ENCODE measurements at regions not wholly inside any gene's neighbourhood (a gene's known extent, or its start where the extent isn't known, plus 50 kb on each side); places are given as distances from the start of the nearest gene placed in this dataset.

GRCh38 chr10:131766096-131766495 is 134.7 kb upstream of the PPP2R2D start:
- ATAC-seq: no peak
- 76 to 83% methylated on average over 10 to 17 of the region's 17 CpGs for WGBS, 2 donors
- Histone ChIP-seq H3K4me1 (no peaks in the 10 kb centered on the region), H3K9me3 (no peaks in the 10 kb centered on the region), H3K36me3 (replicated peaks in 1 of 2; ENCODE audit: insufficient read depth in 1 of 2, low read depth in 2 of 2) (no peaks in the 10 kb centered on the region), H3K27ac (no peak overlapping the region), H3K4me3 (no peak overlapping the region), H3K27me3 (no peaks in the 10 kb centered on the region)
- TF ChIP-seq CTCF (IDR thresholded peaks at IDR 0.05) (no peak), POLR2A (IDR thresholded peaks at IDR 0.05) (no peak)
- intact Hi-C loops (cut with DNase I): no loop called here
- DNase-seq: no peak

GRCh38 chr10:131767716-131768115 is 133.1 kb upstream of the PPP2R2D start:
- Histone ChIP-seq H3K27me3 (no peaks in the 10 kb centered on the region), H3K36me3 (replicated peaks in 1 of 2; ENCODE audit: insufficient read depth in 1 of 2, low read depth in 2 of 2) (no peaks in the 10 kb centered on the region), H3K27ac (no peak overlapping the region), H3K9me3 (no peaks in the 10 kb centered on the region), H3K4me1 (no peaks in the 10 kb centered on the region), H3K4me3 (no peak overlapping the region)
- TF ChIP-seq POLR2A (IDR thresholded peaks at IDR 0.05): no peak
- TF ChIP-seq CTCF (IDR thresholded peaks at IDR 0.05): no peak
- intact Hi-C loops (cut with DNase I): no loop called here
- WGBS, 2 donors: 65 to 67% methylated on average over 7 of the region's 7 CpGs
- no peak for ATAC-seq
- no peak for DNase-seq

- no peaks in the 10 kb centered on the region for H3K9me3 ChIP-seq
- TF ChIP-seq CTCF (IDR thresholded peaks at IDR 0.05): no peak
- TF ChIP-seq POLR2A (IDR thresholded peaks at IDR 0.05): no peak
- intact Hi-C loops (cut with DNase I): no loop called here
- DNase-seq (no peak), ATAC-seq (no peak)
- H3K27ac ChIP-seq: no peak overlapping the region
- no peaks in the 10 kb centered on the region for H3K27me3 ChIP-seq
- no peak overlapping the region for H3K4me3 ChIP-seq
- H3K36me3 ChIP-seq (replicated peaks in 1 of 2; ENCODE audit: insufficient read depth in 1 of 2, low read depth in 2 of 2): no peaks in the 10 kb centered on the region
- no peaks in the 10 kb centered on the region for H3K4me1 ChIP-seq
- WGBS, 2 donors: 71 to 72% methylated on average over 19 of the region's 19 CpGs
Measured at GRCh38 chr10:131769571-131770410, 131.0 kb upstream of the PPP2R2D start.

- no peaks in the 10 kb centered on the region for H3K36me3 ChIP-seq (replicated peaks in 1 of 2; ENCODE audit: insufficient read depth in 1 of 2, low read depth in 2 of 2)
- no peak overlapping the region for H3K27ac ChIP-seq
- H3K4me3 ChIP-seq: no peak overlapping the region
- H3K9me3 ChIP-seq: no peaks in the 10 kb centered on the region
- H3K4me1 ChIP-seq: no peaks in the 10 kb centered on the region
- ATAC-seq (no peak), DNase-seq (no peak)
- WGBS, 2 donors: 66 to 72% methylated on average over 6 to 21 of the region's 21 CpGs
- H3K27me3 ChIP-seq: no peaks in the 10 kb centered on the region
- intact Hi-C loops (cut with DNase I): no loop called here
- TF ChIP-seq CTCF (IDR thresholded peaks at IDR 0.05) (no peak), POLR2A (IDR thresholded peaks at IDR 0.05) (no peak)
Measured at GRCh38 chr10:131770946-131771633, 129.7 kb upstream of the PPP2R2D start.

Measured in body of pancreas (tissue), 4 donors.